ENCODE measurements at regions not wholly inside any gene's neighbourhood (a gene's known extent, or its start where the extent isn't known, plus 50 kb on each side); places are given as distances from the start of the nearest gene placed in this dataset.
A peak's percentile ranks its signal among the peaks of the same experiment; 100 is the strongest.

GRCh38 chr4:19151684-19152083, 1100.0 kb upstream of the SLIT2 start:
- no peak for DNase-seq (ENCODE audit: low read depth)

GRCh38 chr4:19146038-19146437, 1105.7 kb upstream of the SLIT2 start:
- no peak for DNase-seq (ENCODE audit: low read depth)

- no peak for DNase-seq (ENCODE audit: low read depth)
Measured at GRCh38 chr4:19135895-19136633, 1114.5 kb upstream of the LCORL start.

- no peak for DNase-seq (ENCODE audit: low read depth)
Measured at GRCh38 chr4:19134685-19135084, 1113.1 kb upstream of the LCORL start.

- no peak for DNase-seq (ENCODE audit: low read depth)
Measured at GRCh38 chr4:19133315-19133714, 1111.8 kb upstream of the LCORL start.

- peak; percentile 5 for DNase-seq (ENCODE audit: low read depth)
Measured at GRCh38 chr4:19130866-19131265, 1109.3 kb upstream of the LCORL start.

- no peak for DNase-seq (ENCODE audit: low read depth)
Measured at GRCh38 chr4:19128176-19128575, 1106.6 kb upstream of the LCORL start.

GRCh38 chr4:19126903-19127302, 1105.3 kb upstream of the LCORL start:
- no peak for DNase-seq (ENCODE audit: low read depth)

- DNase-seq (ENCODE audit: low read depth): no peak
Measured at GRCh38 chr4:19123681-19124080, 1102.1 kb upstream of the LCORL start.

GRCh38 chr4:19119904-19120560, 1098.5 kb upstream of the LCORL start:
- DNase-seq (ENCODE audit: low read depth): no peak

- no peak for DNase-seq (ENCODE audit: low read depth)
Measured at GRCh38 chr4:19117022-19117421, 1095.5 kb upstream of the LCORL start.

- no peak for DNase-seq (ENCODE audit: low read depth)
Measured at GRCh38 chr4:19104176-19104575, 1082.6 kb upstream of the LCORL start.

GRCh38 chr4:19095491-19096046, 1074.0 kb upstream of the LCORL start:
- DNase-seq (ENCODE audit: low read depth): no peak

GRCh38 chr4:19093951-19094350, 1072.4 kb upstream of the LCORL start:
- DNase-seq (ENCODE audit: low read depth): no peak

- no peak for DNase-seq (ENCODE audit: low read depth)
Measured at GRCh38 chr4:19092797-19093196, 1071.2 kb upstream of the LCORL start.

GRCh38 chr4:19074036-19074435, 1052.5 kb upstream of the LCORL start:
- no peak for DNase-seq (ENCODE audit: low read depth)

GRCh38 chr4:19063662-19064061, 1042.1 kb upstream of the LCORL start:
- no peak for DNase-seq (ENCODE audit: low read depth)

- no peak for DNase-seq (ENCODE audit: low read depth)
Measured at GRCh38 chr4:19054916-19055315, 1033.4 kb upstream of the LCORL start.

GRCh38 chr4:19051831-19052230, 1030.3 kb upstream of the LCORL start:
- no peak for DNase-seq (ENCODE audit: low read depth)

GRCh38 chr4:19047279-19047880, 1025.8 kb upstream of the LCORL start:
- no peak for DNase-seq (ENCODE audit: low read depth)

- no peak for DNase-seq (ENCODE audit: low read depth)
Measured at GRCh38 chr4:19039816-19040215, 1018.3 kb upstream of the LCORL start.

GRCh38 chr4:19038231-19038630, 1016.7 kb upstream of the LCORL start:
- no peak for DNase-seq (ENCODE audit: low read depth)

Measured in GM04503 (cell line).